DND-41 (cell line): ENCODE measurements at regions not wholly inside any gene's neighbourhood (a gene's known extent, or its start where the extent isn't known, plus 50 kb on each side); places are given as distances from the start of the nearest gene placed in this dataset.

ENCODE experiments used
- ATAC-seq: fragments of 200-7000 bp; cut with Tn5 transposase; 3 replicates; pipeline ENCODE4 v1.9.1; 2021; ENCODE audit warnings: low read depth; ENCODE audit not compliant: insufficient read depth
- DNase-seq: peaks from one replicate; pipeline ENCODE4 v3.0.0-alpha.2; 2020
- H2AFZ ChIP-seq: 2 replicates; pipeline ENCODE4 v1.6.0; 2012; ENCODE audit warnings: low read depth, low read length
- H3K27ac ChIP-seq: 2 replicates; pipeline ENCODE4 v1.5.1; 2012; ENCODE audit warnings: low read length, inconsistent platforms
- H3K27me3 ChIP-seq: fragments of 200-600 bp; sonication (generic); 2 replicates; pipeline ENCODE4 v1.6.0; 2012; ENCODE audit warnings: low read length, mild to moderate bottlenecking, inconsistent platforms; ENCODE audit not compliant: insufficient read depth, poor library complexity
- H3K36me3 ChIP-seq: 2 replicates; pipeline ENCODE4 v1.5.1; 2012; ENCODE audit warnings: low read length, inconsistent platforms; ENCODE audit not compliant: insufficient read depth
- H3K4me1 ChIP-seq: 2 replicates; pipeline ENCODE4 v1.5.1; 2012; ENCODE audit warnings: mild to moderate bottlenecking, low read length; ENCODE audit not compliant: insufficient read depth
- H3K4me2 ChIP-seq: 2 replicates; pipeline ENCODE4 v1.6.0; 2012; ENCODE audit warnings: mild to moderate bottlenecking, moderate library complexity, low read length, inconsistent platforms; ENCODE audit not compliant: insufficient read depth
- H3K4me3 ChIP-seq, 2 experiments: fragments of 200-600 bp in 1 of 2; shearing (Covaris generic) in 1 of 2; 2 replicates each; pipeline ENCODE4 v1.5.1; 2012 to 2016; ENCODE audit warnings: inconsistent platforms in 2 of 2, low read length in 2 of 2, mild to moderate bottlenecking in 2 of 2, low read depth in 1 of 2, moderate library complexity in 1 of 2
- H3K79me2 ChIP-seq: 2 replicates; pipeline ENCODE4 v1.6.0; 2012; ENCODE audit warnings: low read length, inconsistent platforms; ENCODE audit not compliant: insufficient read depth
- H3K9ac ChIP-seq: 2 replicates; pipeline ENCODE4 v1.6.0; 2012; ENCODE audit warnings: low read depth, mild to moderate bottlenecking, inconsistent platforms, low read length, moderate library complexity
- H3K9me3 ChIP-seq: 2 replicates; pipeline ENCODE4 v1.5.1; 2012; ENCODE audit warnings: low read length, moderate library complexity, mild to moderate bottlenecking, inconsistent platforms; ENCODE audit not compliant: insufficient read depth, severe bottlenecking
- H4K20me1 ChIP-seq: 2 replicates; pipeline ENCODE4 v1.6.0; 2012; ENCODE audit warnings: low read length; ENCODE audit not compliant: insufficient read depth
- CTCF ChIP-seq: IDR thresholded peaks from 2 replicates; pipeline ENCODE4 v1.5.1; 2012; ENCODE audit warnings: borderline replicate concordance, low read length, moderate library complexity, mild to moderate bottlenecking; ENCODE audit not compliant: poor library complexity, severe bottlenecking; ENCODE audit errors: extremely low read depth
- EZH2 ChIP-seq: IDR thresholded peaks from 3 replicates; pipeline ENCODE4 v1.6.1; 2012; ENCODE audit warnings: borderline replicate concordance, low read depth, mild to moderate bottlenecking, moderate library complexity, low read length, inconsistent platforms; ENCODE audit not compliant: severe bottlenecking

- H3K36me3 ChIP-seq, result no peaks in the 10 kb centered on the region
- TF ChIP-seq EZH2, result no peak
- no peak for TF ChIP-seq CTCF
- H3K9me3 ChIP-seq, result no peaks in the 10 kb centered on the region
- ATAC-seq, result no peak
- H3K27ac ChIP-seq, result no peak overlapping the region
- no peak overlapping the region for H3K4me3 ChIP-seq
- no peak overlapping the region for H2AFZ ChIP-seq
- H3K79me2 ChIP-seq, result no peaks in the 10 kb centered on the region
- no peaks in the 10 kb centered on the region for H3K4me1 ChIP-seq
- no peak overlapping the region for H3K9ac ChIP-seq
- no peaks in the 10 kb centered on the region for H4K20me1 ChIP-seq
- H3K27me3 ChIP-seq, result no peaks in the 10 kb centered on the region
- no peak for DNase-seq
- H3K4me2 ChIP-seq, result no peak overlapping the region
Measured at GRCh38 chr3:59659755-59660154, 609.9 kb upstream of the CFAP20DC start.

- Histone ChIP-seq H4K20me1 (no peaks in the 10 kb centered on the region), H3K79me2 (no peaks in the 10 kb centered on the region), H3K27me3 (no peaks in the 10 kb centered on the region), H3K27ac (no peak overlapping the region), H3K4me3 (no peak overlapping the region), H3K9me3 (no peaks in the 10 kb centered on the region), H2AFZ (no peak overlapping the region), H3K4me2 (no peak overlapping the region), H3K36me3 (no peaks in the 10 kb centered on the region), H3K9ac (no peak overlapping the region), H3K4me1 (no peaks in the 10 kb centered on the region)
- ATAC-seq (no peak), DNase-seq (no peak)
- TF ChIP-seq EZH2 (no peak), CTCF (no peak)
Measured at GRCh38 chr3:59658866-59659265, 609.0 kb upstream of the CFAP20DC start.

DNA sequence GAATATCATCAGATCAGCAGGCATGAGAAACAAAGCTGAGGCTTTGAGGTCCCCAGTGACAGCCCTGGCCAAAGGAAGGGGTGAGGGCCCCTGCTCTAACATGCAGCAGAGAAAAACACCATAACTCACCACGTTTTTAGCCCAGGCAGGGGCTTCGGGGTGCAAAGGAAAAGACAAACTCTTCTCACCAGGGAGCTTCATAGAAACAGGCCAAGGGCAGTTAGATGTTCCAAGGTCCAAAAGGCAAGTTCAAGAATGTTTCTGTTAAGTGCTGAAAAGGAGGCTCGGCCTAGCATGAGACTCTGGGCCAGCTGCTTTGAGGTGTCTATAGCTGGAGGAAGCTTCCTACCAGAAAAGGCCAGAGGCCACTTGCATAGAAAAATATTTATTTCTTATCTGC, 608.4 kb upstream of the CFAP20DC start:
- Histone ChIP-seq H2AFZ (no peak overlapping the region), H3K9me3 (no peaks in the 10 kb centered on the region), H3K4me2 (no peak overlapping the region), H3K9ac (no peak overlapping the region), H3K36me3 (no peaks in the 10 kb centered on the region), H3K4me3 (no peak overlapping the region), H3K27me3 (no peaks in the 10 kb centered on the region), H3K4me1 (no peaks in the 10 kb centered on the region), H4K20me1 (no peaks in the 10 kb centered on the region), H3K27ac (no peak overlapping the region), H3K79me2 (no peaks in the 10 kb centered on the region)
- TF ChIP-seq CTCF, result no peak
- no peak for TF ChIP-seq EZH2
- no peak for ATAC-seq
- DNase-seq, result no peak

GRCh38 chr3:59655418-59656015, 605.7 kb upstream of the CFAP20DC start:
- no peaks in the 10 kb centered on the region for H4K20me1 ChIP-seq
- no peak overlapping the region for H3K4me2 ChIP-seq
- H3K4me3 ChIP-seq, result no peak overlapping the region
- no peaks in the 10 kb centered on the region for H3K36me3 ChIP-seq
- no peak overlapping the region for H3K9ac ChIP-seq
- no peak for DNase-seq
- no peak overlapping the region for H3K27ac ChIP-seq
- peaks cover 1% of the 10 kb centered on the region for H3K9me3 ChIP-seq
- TF ChIP-seq EZH2, result no peak
- no peak for TF ChIP-seq CTCF
- no peak for ATAC-seq
- H3K27me3 ChIP-seq, result no peaks in the 10 kb centered on the region
- H2AFZ ChIP-seq, result no peak overlapping the region
- H3K79me2 ChIP-seq, result no peaks in the 10 kb centered on the region
- no peaks in the 10 kb centered on the region for H3K4me1 ChIP-seq
